Right renal cortex interstitium (tissue), 3 donors: ENCODE measurements at regions not wholly inside any gene's neighbourhood (a gene's known extent, or its start where the extent isn't known, plus 50 kb on each side); places are given as distances from the start of the nearest gene placed in this dataset.
"Not testable (repeated sequence)": the region's sequence is repeated elsewhere in the genome, so short reads cannot be mapped to it uniquely, and the experiment has no call there.

Source experiments
- DNase-seq, 3 donors: peaks; one replicate each; pipeline ENCODE4 v3.0.0-alpha.2; 2013; ENCODE audit warnings: low read depth in 3 of 3, low spot score in 2 of 3

DNA sequence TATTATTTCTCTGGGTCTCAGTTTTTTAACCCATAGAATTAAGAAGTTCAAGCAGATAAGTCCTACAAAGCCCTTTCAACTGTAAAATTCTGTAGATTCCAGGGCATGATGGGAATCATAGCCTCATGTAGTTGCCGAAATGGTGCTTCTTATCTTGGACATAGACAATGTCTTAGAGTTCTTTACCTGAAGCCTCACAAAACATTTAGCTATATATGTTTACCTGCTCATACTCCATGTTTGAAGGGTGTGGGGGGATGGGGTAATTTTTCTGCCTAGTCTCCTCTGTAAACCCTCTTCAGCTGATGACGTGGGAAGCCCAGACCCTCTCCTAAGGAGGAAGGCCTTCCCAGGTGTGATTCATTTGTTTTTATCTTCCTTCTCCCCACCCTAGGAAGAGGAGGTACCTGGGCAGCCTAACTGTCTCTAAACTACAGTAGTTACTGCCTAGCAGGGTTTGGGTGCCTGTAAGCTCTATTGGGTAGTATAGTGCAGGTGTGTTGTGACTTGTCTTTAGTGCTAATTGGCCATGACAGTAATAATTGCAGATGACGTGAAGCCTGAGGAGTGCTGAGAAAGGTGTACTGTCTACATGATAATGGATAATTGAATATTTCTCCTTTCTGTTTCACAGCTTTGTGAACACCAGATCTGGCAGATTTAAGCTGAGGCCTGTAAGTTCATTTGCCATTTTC is 230.8 kb downstream of the TFAP2B start:
- DNase-seq: no peak

DNA sequence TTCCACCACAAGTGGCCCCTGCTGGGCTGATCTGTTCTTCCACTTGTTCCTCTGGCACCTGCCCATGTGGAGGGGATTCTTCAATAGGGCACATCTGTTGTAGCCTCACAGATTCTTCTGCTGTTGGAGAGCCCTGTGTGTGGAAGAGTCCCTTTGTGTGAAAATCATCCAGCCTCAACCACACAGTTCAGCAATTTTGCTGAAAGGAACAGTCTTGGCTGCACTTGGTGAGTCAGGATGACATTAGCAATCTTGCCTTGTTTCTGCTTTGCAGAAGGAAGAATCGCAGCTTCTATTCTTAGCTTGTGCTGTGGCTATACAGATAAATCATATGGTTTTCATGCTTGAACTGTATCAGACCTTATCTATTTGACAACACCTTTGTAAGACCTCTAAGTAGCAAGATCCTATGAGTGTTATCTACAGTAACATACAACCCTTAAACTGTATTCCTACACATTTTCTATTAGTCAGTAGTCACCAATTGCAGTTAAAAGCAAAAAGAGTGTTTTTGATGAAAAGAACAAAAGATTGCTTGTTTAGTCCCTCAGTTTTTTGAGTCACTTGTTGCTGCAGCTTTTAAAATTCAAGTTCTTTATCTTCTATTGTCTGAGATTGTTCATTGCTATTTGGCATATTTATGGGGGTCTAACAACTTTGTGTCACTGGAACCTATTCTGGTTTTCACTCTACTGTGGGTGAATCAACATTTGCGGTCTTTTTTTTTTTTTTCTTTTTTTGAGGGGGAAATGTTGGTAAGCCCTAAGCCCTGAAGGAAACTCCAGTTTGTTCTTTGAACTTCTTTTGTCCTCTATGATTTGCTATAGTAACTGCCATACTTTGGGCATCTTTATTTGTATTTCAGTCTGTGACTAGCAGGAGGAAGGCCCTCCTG is 231.6 kb downstream of the TFAP2B start:
- no peak for DNase-seq

GRCh38 chr6:51052716-51053115 is 234.0 kb downstream of the TFAP2B start:
- DNase-seq: not testable (repeated sequence)

DNA sequence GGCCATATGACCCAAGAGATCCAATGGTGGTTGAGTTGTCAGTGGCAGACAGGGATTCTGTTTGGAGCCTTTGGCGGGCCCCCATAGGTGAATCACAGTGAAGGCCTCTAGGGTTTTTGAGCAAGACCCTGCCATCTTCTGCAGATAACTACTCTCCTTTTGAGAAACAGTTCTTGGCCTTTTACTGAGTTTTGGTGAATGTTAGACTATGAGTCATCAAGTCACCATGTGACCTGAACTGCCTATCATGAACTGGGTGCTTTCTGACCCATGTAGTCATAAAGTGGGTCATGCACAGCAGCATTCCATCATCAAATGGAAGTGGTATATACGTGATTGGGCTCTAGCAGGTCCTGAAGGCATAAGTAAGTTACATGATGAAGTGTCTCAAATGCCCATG is 236.6 kb downstream of the TFAP2B start:
- DNase-seq: not testable (repeated sequence)

- no peak for DNase-seq
These were observed 238.6 kb downstream of the TFAP2B start for GRCh38 chr6:51057296-51057695.

DNA sequence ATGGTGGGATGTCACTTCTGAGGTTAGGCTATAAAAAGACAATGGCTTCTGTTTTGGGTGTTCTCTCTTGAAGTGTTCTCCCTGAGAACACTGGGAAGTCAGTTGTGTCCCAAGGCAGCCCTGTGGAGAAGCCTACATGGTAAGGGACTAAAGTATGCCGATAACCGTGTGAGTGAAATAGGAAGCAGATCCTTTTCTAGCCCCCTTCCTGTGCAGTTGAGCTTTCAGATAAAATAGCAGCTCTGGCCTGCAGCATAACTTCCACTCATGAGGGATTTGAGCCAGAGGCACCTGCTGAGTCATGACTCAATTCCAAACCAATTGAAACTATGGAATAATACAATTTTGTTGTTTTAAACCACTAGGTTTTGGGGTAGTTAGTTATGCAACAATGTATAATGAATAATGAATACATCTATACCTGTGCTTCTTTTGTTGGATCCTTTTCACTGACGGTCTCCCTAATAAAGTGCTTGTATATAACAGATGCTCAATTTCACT is 241.6 kb downstream of the TFAP2B start:
- no peak for DNase-seq

- no peak for DNase-seq
These were observed 243.6 kb downstream of the TFAP2B start for GRCh38 chr6:51062166-51062722.

- DNase-seq: no peak
These were observed 259.3 kb downstream of the TFAP2B start for GRCh38 chr6:51077821-51078518.

- DNase-seq: no peak
These were observed 271.7 kb downstream of the TFAP2B start for GRCh38 chr6:51090343-51090742.

- DNase-seq: no peak
These were observed 275.2 kb downstream of the TFAP2B start for GRCh38 chr6:51093871-51094270.

- DNase-seq: no peak
These were observed 275.6 kb downstream of the TFAP2B start for GRCh38 chr6:51094271-51094670.

DNA sequence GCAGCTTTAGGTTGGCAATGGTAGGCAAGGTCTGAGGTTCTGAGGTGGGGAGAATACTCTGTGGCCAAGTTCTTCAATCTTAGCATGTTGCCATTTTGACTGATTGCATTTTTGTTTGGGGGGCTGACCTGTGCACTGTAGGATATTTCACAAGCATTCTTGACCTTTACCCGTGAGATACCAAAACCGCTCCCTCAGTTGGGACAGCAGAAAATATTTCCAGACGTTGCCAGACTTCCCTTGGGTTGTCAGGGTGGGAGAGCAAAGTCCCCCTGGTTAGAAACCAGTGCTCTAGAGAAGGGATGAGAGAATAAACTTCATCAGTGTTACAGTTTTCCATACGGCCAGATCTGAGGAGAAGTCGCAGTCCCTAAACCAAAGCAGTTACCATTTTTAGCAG is 279.6 kb downstream of the TFAP2B start:
- no peak for DNase-seq

DNA sequence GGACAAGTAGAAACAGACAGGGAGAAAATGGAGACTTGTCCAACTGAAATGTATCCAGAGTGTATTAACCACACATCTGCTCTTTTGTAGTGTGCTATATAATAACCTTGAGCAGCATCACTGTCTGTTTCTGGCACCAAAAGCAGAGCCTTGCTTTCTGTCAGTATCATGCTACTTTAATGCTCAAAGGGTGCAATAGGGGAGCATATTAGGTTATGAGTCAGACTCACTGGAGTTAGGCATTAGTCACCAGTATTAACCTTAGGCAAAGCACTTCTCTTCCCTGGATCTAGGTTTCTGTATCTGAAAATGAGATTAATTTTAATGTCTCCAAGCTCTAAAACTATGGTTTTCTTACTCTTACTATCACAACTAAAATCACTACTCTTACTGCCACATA is 280.1 kb downstream of the TFAP2B start:
- DNase-seq: no peak

DNA sequence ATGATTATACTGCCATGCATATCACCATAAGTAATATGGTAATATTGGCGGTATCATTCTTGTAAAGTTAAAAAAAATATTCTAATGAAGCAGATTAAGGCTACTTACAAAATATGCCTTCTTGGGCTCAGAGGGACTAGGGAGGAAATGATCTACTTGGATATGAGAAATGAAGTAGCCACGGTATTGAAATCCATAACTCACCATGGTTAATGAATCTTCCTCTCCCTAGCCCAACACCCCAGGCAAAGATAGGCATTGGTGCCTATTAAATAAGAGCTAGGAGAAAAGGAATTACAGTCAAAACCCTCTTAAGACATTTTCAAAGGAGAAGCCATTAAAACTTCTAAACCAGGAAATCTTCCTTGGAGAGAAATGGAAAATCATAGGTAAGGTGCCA is 280.5 kb downstream of the TFAP2B start:
- DNase-seq: no peak

DNA sequence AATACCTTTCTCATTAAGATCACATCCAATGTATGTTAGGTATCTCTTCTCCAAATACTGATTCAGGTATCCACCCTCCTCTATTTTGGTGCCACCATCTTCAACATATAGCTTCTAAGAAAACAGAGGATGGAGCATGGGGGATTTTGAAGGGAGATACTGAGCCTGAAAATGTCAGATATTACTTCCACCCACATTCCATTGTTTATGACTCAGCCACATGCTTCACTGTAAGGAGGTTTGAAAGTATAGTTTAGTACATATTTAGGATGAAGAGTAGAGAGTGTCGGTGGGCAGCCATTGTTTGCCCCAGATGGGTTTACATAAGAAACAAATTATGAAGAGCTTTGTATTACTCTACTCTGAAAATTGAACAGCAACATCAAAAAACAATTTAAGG is 286.7 kb downstream of the TFAP2B start:
- no peak for DNase-seq

DNA sequence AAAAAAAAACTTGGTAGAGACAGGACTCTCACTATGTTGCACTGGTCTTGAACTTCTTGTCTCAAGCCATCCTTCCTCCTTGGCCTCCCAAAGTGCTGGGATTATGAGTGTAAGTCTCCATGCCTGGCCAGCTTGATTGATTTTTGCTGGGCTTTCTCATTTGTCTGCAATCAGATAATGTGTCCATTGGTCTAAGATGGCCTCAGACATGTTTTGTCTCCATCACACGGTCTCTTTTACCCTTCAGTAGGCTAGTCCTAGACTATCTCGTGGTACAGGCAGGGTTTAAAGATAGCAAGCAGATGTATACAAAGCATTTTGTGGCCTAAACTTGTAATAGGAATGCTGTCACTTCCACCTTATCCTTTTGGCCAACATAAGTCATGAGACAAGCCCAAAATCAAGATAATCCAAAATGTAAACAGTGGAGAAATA is 289.1 kb downstream of the TFAP2B start:
- DNase-seq: no peak

DNA sequence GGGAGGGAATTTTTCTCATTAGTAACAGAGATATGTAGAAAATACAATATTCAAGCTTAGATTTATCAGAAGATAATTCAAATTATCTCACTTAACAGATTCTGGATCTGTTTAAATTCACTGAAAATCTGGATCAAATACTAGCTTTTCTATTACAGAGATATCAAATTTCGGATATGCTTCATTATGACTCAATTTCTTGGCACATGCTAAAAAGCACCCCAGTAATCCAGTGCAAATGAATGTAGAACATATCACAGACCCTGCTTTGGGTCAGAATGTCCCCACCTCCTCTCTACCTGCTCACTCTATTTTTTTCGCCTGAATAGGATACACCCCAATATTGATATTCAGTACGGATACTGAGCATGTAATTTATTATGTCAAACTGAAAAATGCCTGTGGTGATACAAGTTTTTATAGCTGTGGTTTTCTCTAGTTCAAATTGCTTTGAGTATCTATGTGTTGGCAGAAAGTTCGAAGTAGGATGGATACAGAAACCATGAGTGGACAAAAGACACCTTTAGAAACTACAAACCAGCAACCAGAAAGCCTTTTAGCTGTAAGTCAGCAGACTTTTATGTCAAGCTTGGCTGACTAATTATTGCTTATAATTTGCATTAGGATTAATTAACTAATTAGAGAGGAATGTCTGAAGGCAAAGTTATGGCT is 290.0 kb downstream of the TFAP2B start:
- DNase-seq: no peak

DNA sequence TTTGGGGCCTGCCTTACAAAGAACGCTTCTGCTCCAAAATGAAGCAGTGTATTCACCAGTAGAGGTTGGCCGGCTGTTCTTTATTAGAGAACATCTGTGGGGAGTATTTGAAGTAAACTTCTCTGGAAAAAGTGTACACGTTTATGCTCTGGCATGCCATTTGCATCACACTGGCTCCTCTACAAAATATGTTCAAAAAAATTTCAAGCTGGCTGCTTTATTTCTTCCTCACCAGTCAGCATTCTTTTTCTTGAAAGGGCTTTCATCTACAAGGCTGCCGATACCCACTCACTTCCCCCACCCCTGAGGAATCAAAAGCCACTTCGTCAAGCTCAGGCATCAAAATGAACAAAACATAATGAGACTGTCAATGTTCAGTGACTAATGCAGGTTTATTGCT is 294.1 kb downstream of the TFAP2B start:
- DNase-seq: no peak

- no peak for DNase-seq
These were observed 298.1 kb downstream of the TFAP2B start for GRCh38 chr6:51116723-51117122.

GRCh38 chr6:51118792-51119191 is 300.1 kb downstream of the TFAP2B start:
- DNase-seq: no peak
